GM12878 (cell line): ENCODE measurements at regions not wholly inside any gene's neighbourhood (a gene's known extent, or its start where the extent isn't known, plus 50 kb on each side); places are given as distances from the start of the nearest gene placed in this dataset.

ENCODE experiments used
- ATAC-seq: fragments of 200-7000 bp; cut with Tn5 transposase; 3 replicates; pipeline ENCODE4 v1.9.1; 2020; ENCODE audit warnings: mild to moderate bottlenecking, moderate library complexity
- BruUV-seq: library from RNA; stranded (reverse); fragments of 400-500 nt; replicated peaks from 2 replicates; lab custom pipeline; 2021; lab: Mats Ljungman, UMichigan
- CTCF ChIA-PET: fragments of 300-600 bp; sonication (Branson Sonifier 250); formaldehyde crosslinking; extraction: SDS; loops from one replicate; lab custom pipeline; 2021; ENCODE audit warnings: inconsistent platforms; lab: Yijun Ruan, JAX
- POLR2A ChIA-PET: fragments of 350-600 bp; formaldehyde crosslinking; extraction: SDS; loops from one replicate; lab custom pipeline; 2021; ENCODE audit warnings: inconsistent platforms; lab: Charles Lee
- RAD21 ChIA-PET: fragments of 300-600 bp; sonication (Branson Sonifier 250); formaldehyde crosslinking; loops from one replicate; lab custom pipeline; 2023; ENCODE audit warnings: antibody characterized with exemption; ENCODE audit not compliant: unreplicated experiment; lab: Charles Lee
- SMC1A ChIA-PET: fragments of 300-600 bp; sonication (Branson Sonifier 250); formaldehyde crosslinking; loops from one replicate; lab custom pipeline; 2023; ENCODE audit not compliant: unreplicated experiment, uncharacterized antibody; lab: Charles Lee
- DNase-seq: peaks from one replicate; pipeline ENCODE4 v3.0.0-alpha.2; 2011; ENCODE audit warnings: low read depth, low spot score
- FAIRE-seq: peaks from 3 replicates; lab custom pipeline; 2011; peaks lifted over from hg19 to GRCh38; lab: Jason Lieb, UNC
- H2AFZ ChIP-seq: 2 replicates; pipeline ENCODE4 v1.6.0; 2011; ENCODE audit warnings: low read depth, low read length, control low read depth; ENCODE audit not compliant: control insufficient read depth
- H3K27ac ChIP-seq: 2 replicates; pipeline ENCODE4 v1.5.1; 2011; ENCODE audit warnings: control low read depth; ENCODE audit not compliant: control insufficient read depth, insufficient read depth
- H3K27me3 ChIP-seq, 2 experiments: replicated peaks in 1 of 2; 2 replicates each; pipeline versions ENCODE4 v1.6.0 to v1.6.1; 2011; ENCODE audit warnings: low read length in 1 of 2; ENCODE audit not compliant: control insufficient read depth in 2 of 2, insufficient read depth in 2 of 2
- H3K36me3 ChIP-seq, 2 experiments: 2 replicates each; pipeline ENCODE4 v1.5.1; 2011; ENCODE audit warnings: low read length in 1 of 2; ENCODE audit not compliant: control insufficient read depth in 2 of 2, insufficient read depth in 2 of 2
- H3K4me1 ChIP-seq: 2 replicates; pipeline ENCODE4 v1.6.1; 2011; ENCODE audit warnings: mild to moderate bottlenecking, low read length, moderate library complexity, mixed read lengths; ENCODE audit not compliant: control insufficient read depth, insufficient read depth
- H3K4me2 ChIP-seq: 2 replicates; pipeline ENCODE4 v1.6.0; 2011; ENCODE audit warnings: control low read depth; ENCODE audit not compliant: control insufficient read depth, insufficient read depth
- H3K4me3 ChIP-seq: fragments of 200-600 bp; sonication (generic); 2 replicates; pipeline ENCODE4 v1.5.1; 2016
- H3K79me2 ChIP-seq: 2 replicates; pipeline ENCODE4 v1.6.0; 2011; ENCODE audit warnings: low read length; ENCODE audit not compliant: control insufficient read depth, insufficient read depth
- H3K9ac ChIP-seq: 2 replicates; pipeline ENCODE4 v1.8.0; 2011; ENCODE audit warnings: low read length, control low read depth, mixed read lengths; ENCODE audit not compliant: control insufficient read depth, insufficient read depth
- H3K9me3 ChIP-seq: replicated peaks from 3 replicates; pipeline ENCODE4 v1.5.1; 2011; ENCODE audit warnings: mild to moderate bottlenecking, low read length; ENCODE audit not compliant: control insufficient read depth, insufficient read depth
- H4K20me1 ChIP-seq: 2 replicates; pipeline ENCODE4 v1.6.0; 2011; ENCODE audit not compliant: control insufficient read depth, insufficient read depth
- CEBPZ ChIP-seq: fragments of 150-350 bp; IDR thresholded peaks from 2 replicates; pipeline ENCODE4 v1.6.1; 2016; ENCODE audit warnings: low read depth, low read length
- ESRRA ChIP-seq: IDR thresholded peaks from 2 replicates; pipeline ENCODE4 v1.6.1; 2012; ENCODE audit warnings: mild to moderate bottlenecking, low read length, improper control_type of control experiment
- KLF5 ChIP-seq: fragments of 450-650 bp; IDR thresholded peaks from 2 replicates; pipeline ENCODE4 v1.6.1; 2014; ENCODE audit warnings: mild to moderate bottlenecking; ENCODE audit not compliant: partially characterized antibody
- NFYB ChIP-seq: IDR thresholded peaks from 2 replicates; pipeline ENCODE4 v1.6.1; 2011; ENCODE audit warnings: low read depth, mild to moderate bottlenecking, low read length, improper control_type of control experiment, moderate library complexity; ENCODE audit not compliant: insufficient read depth
- RAD21 ChIP-seq: IDR thresholded peaks from 2 replicates; pipeline ENCODE4 v1.6.1; 2011; ENCODE audit warnings: mild to moderate bottlenecking, low read depth, low read length, moderate library complexity; ENCODE audit not compliant: insufficient read depth
- RAD51 ChIP-seq: fragments of 450-650 bp; IDR thresholded peaks from 2 replicates; pipeline ENCODE4 v1.6.1; 2016; ENCODE audit warnings: moderate library complexity, mild to moderate bottlenecking, inconsistent platforms
- RB1 ChIP-seq: fragments of 450-650 bp; formaldehyde crosslinking; IDR thresholded peaks from 2 replicates; pipeline ENCODE4 v1.6.1; 2017; ENCODE audit warnings: mild to moderate bottlenecking, borderline replicate concordance
- RCOR1 ChIP-seq: conservative IDR thresholded peaks from 2 replicates; pipeline ENCODE4 v1.6.1; 2012; ENCODE audit warnings: low read depth, low read length, improper control_type of control experiment
- RUNX3 ChIP-seq: IDR thresholded peaks from 2 replicates; pipeline ENCODE4 v1.6.1; 2012; ENCODE audit warnings: low read length, inconsistent platforms
- STAT3 ChIP-seq: IDR thresholded peaks from 2 replicates; pipeline ENCODE4 v1.6.1; 2011; ENCODE audit warnings: low read depth, low read length, improper control_type of control experiment
- WRNIP1 ChIP-seq: IDR thresholded peaks from 2 replicates; pipeline ENCODE4 v1.6.1; 2011; ENCODE audit warnings: low read depth, low read length, improper control_type of control experiment, borderline replicate concordance
- ZNF24 ChIP-seq: fragments of 450-650 bp; IDR thresholded peaks from 2 replicates; pipeline ENCODE4 v1.6.1; 2017; ENCODE audit warnings: antibody characterized with exemption, mild to moderate bottlenecking
- WGBS: methylation state at CpG from one replicate; pipeline ENCODE4 v1.1.6; 2016; ENCODE audit warnings: low lambda C conversion rate; ENCODE audit not compliant: insufficient replicate concordance, insufficient coverage; ENCODE audit errors: missing lambda C conversion rate; 5-methylcytosine and 5-hydroxymethylcytosine counted together
- in situ Hi-C: fragments of 300-500 bp; cut with MboI; formaldehyde crosslinking; loops from 9 replicates; pipeline ENCODE4 v1.14.3; 2018; ENCODE audit warnings: mixed read lengths
- intact Hi-C: fragments of 100-400 bp; cut with micrococcal nuclease; formaldehyde crosslinking; loops from one replicate; pipeline ENCODE4 v1.14.2; 2022; ENCODE audit not compliant: unreplicated experiment

GRCh38 chr10:44519361-44519760, 134.5 kb upstream of the CXCL12 start:
- ChIA-PET RAD21 (no interaction called here), CTCF (interaction anchor here (1.6 kb wide), 1 partner anchor 12 kb away, joined by 4 read pairs; no protein-coding TSS in a partner anchor), POLR2A (no interaction called here), SMC1A (no interaction called here)
- in situ Hi-C loops (loop anchor here (25.0 kb wide), 1 partner anchor 107 kb away; no protein-coding TSS in a partner anchor), intact Hi-C loops (no loop called here)
- Histone ChIP-seq H3K4me2 (no peak overlapping the region), H3K27me3 (no peaks in the 10 kb centered on the region), H3K9ac (no peak overlapping the region), H4K20me1 (no peaks in the 10 kb centered on the region), H3K9me3 (no peaks in the 10 kb centered on the region), H3K79me2 (no peaks in the 10 kb centered on the region), H3K4me1 (no peaks in the 10 kb centered on the region), H3K27ac (no peak overlapping the region), H3K4me3 (no peak overlapping the region), H3K36me3 (no peaks in the 10 kb centered on the region), H2AFZ (no peak overlapping the region)
- DNase-seq (no peak), FAIRE-seq (no peak), ATAC-seq (no peak)
- WGBS: 0% methylated on average over 2 of the region's 2 CpGs
- TF ChIP-seq ESRRA (no peak), RAD51 (no peak), ZNF24 (no peak), RUNX3 (no peak), CEBPZ (no peak), RAD21 (no peak), NFYB (no peak), RCOR1 (no peak), KLF5 (no peak), RB1 (no peak), WRNIP1 (no peak), STAT3 (no peak)
- no TSS peak for BruUV-seq
